ENCODE measurements at regions not wholly inside any gene's neighbourhood (a gene's known extent, or its start where the extent isn't known, plus 50 kb on each side); places are given as distances from the start of the nearest gene placed in this dataset.

DNA sequence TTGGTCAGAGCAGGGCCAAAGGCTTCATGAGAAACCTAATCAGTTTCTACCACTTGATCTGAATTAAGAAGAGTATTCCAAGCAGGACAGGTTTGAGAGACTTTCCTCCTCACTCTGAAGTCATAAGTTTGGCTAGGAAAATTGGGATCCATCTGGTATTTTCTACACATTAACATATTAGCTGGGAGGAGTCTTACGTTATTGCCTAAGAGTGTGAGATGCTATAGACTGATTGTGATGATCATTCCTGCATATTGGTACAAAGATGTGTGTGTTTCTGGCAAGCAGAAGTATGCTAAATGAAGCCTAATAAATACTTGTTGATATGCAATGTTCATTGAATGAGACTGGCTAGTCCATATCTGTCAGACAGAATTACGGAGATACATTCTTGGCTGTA, 73.5 kb upstream of the RASGRP1 start:
- 43% methylated on average over 2 of the region's 2 CpGs; no CpG with 5 or more reads in 1 of the 2 experiments for WGBS, 2 experiments (ENCODE audit: extremely low coverage in 1 of 2, insufficient coverage in 1 of 2, insufficient read length in 1 of 2, insufficient replicate concordance in 2 of 2, low coverage in 1 of 2, low lambda C conversion rate in 2 of 2, missing lambda C conversion rate in 1 of 2)
- Histone ChIP-seq H3K4me1 (replicated peaks in 1 of 4; ENCODE audit: control insufficient read depth in 3 of 4, insufficient read depth in 4 of 4, low read length in 3 of 4) (peaks cover 0 to 2% (median 0%) of the 10 kb centered on the region in 4 experiments; a peak in 1 of 7 replicates), H4K8ac (ENCODE audit: extremely low read depth, insufficient read depth, low read length) (no peak overlapping the region), H3K23me2 (ENCODE audit: low read depth, low read length) (no peaks in the 10 kb centered on the region), H3K4me3 (ENCODE audit: extremely low read depth in 1 of 4, insufficient read depth in 2 of 4, low read depth in 3 of 4, low read length in 4 of 4) (no peak overlapping the region), H2AFZ (ENCODE audit: low read length) (no peak overlapping the region), H3K9ac (replicated peaks in 1 of 4; ENCODE audit: extremely low read depth in 1 of 4, low read depth in 3 of 4, low read length in 3 of 4) (no peak overlapping the region), H2AK5ac (ENCODE audit: low read depth, low read length) (no peak overlapping the region), H3K79me2 (ENCODE audit: control insufficient read depth in 1 of 2, insufficient read depth in 2 of 2, low read length in 2 of 2) (no peaks in the 10 kb centered on the region), H2BK5ac (ENCODE audit: low read depth, low read length) (no peak overlapping the region), H2BK120ac (replicated peaks; ENCODE audit: low read depth, low read length) (no peak overlapping the region), H3K4me2 (ENCODE audit: insufficient read depth in 1 of 2, low read depth in 2 of 2, low read length in 2 of 2) (no peak overlapping the region), H3K56ac (replicated peaks; ENCODE audit: insufficient read length, low read depth, low read length) (no peak overlapping the region), H2BK20ac (ENCODE audit: low read length) (no peak overlapping the region), H3K18ac (ENCODE audit: extremely low read depth, low read length) (no peak overlapping the region), H3K27me3 (replicated peaks in 1 of 4; ENCODE audit: control insufficient read depth in 3 of 4, extremely low read depth in 1 of 4, insufficient read depth in 3 of 4, low read length in 3 of 4) (no peaks in the 10 kb centered on the region), H3K4ac (replicated peaks; ENCODE audit: insufficient read length, low read depth, low read length) (no peak overlapping the region), H4K20me1 (replicated peaks in 1 of 2; ENCODE audit: control insufficient read depth in 1 of 2, insufficient read depth in 2 of 2, low read length in 2 of 2) (no peaks in the 10 kb centered on the region), H3K36me3 (ENCODE audit: control insufficient read depth in 2 of 4, insufficient read depth in 4 of 4, low read length in 3 of 4) (no peaks in the 10 kb centered on the region), H2BK12ac (ENCODE audit: low read depth, low read length) (no peak overlapping the region), H3K23ac (ENCODE audit: insufficient read length) (no peak overlapping the region), H3K14ac (ENCODE audit: insufficient read length) (no peak overlapping the region), H2BK15ac (ENCODE audit: low read length) (no peak overlapping the region), H4K5ac (ENCODE audit: insufficient read length, low read depth, low read length) (no peak overlapping the region), H3K27ac (ENCODE audit: low read depth, low read length) (no peak overlapping the region), H3K9me3 (ENCODE audit: insufficient read depth in 2 of 2, low read depth in 1 of 2, low read length in 1 of 2) (no peaks in the 10 kb centered on the region), H4K91ac (replicated peaks; ENCODE audit: insufficient read length, low read length) (no peak overlapping the region), H3K79me1 (ENCODE audit: low read depth, low read length) (no peaks in the 10 kb centered on the region)
- FAIRE-seq (no peak), DNase-seq (ENCODE audit: low read depth in 1 of 2, low spot score in 2 of 2) (no peak)
- POLR2A ChIA-PET (ENCODE audit: partially characterized antibody) = no interaction called here
- CTCF ChIA-PET (ENCODE audit: partially characterized antibody) = no interaction called here
- no peak for TF ChIP-seq SUZ12 (IDR thresholded peaks at IDR 0.05; ENCODE audit: low read length)
- no peak for TF ChIP-seq CTBP2 (IDR thresholded peaks at IDR 0.05; ENCODE audit: borderline replicate concordance, insufficient read depth, insufficient read length, low read length)
- TF ChIP-seq EP300 (IDR thresholded peaks at IDR 0.05; ENCODE audit: borderline replicate concordance in 1 of 2, low read depth in 2 of 2, low read length in 2 of 2) = no peak
- TF ChIP-seq, protein P1, sequence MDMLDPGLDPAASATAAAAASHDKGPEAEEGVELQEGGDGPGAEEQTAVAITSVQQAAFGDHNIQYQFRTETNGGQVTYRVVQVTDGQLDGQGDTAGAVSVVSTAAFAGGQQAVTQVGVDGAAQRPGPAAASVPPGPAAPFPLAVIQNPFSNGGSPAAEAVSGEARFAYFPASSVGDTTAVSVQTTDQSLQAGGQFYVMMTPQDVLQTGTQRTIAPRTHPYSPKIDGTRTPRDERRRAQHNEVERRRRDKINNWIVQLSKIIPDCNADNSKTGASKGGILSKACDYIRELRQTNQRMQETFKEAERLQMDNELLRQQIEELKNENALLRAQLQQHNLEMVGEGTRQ (IDR thresholded peaks at IDR 0.05; ENCODE audit: low read length) = no peak
- no peak for TF ChIP-seq GABPA (IDR thresholded peaks at IDR 0.05; ENCODE audit: borderline replicate concordance, insufficient read depth, low read length)
- TF ChIP-seq BRCA1 (IDR thresholded peaks at IDR 0.05; ENCODE audit: low read depth, low read length) = no peak
- TF ChIP-seq, protein P2, sequence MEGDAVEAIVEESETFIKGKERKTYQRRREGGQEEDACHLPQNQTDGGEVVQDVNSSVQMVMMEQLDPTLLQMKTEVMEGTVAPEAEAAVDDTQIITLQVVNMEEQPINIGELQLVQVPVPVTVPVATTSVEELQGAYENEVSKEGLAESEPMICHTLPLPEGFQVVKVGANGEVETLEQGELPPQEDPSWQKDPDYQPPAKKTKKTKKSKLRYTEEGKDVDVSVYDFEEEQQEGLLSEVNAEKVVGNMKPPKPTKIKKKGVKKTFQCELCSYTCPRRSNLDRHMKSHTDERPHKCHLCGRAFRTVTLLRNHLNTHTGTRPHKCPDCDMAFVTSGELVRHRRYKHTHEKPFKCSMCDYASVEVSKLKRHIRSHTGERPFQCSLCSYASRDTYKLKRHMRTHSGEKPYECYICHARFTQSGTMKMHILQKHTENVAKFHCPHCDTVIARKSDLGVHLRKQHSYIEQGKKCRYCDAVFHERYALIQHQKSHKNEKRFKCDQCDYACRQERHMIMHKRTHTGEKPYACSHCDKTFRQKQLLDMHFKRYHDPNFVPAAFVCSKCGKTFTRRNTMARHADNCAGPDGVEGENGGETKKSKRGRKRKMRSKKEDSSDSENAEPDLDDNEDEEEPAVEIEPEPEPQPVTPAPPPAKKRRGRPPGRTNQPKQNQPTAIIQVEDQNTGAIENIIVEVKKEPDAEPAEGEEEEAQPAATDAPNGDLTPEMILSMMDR (IDR thresholded peaks at IDR 0.05; ENCODE audit: control extremely low read depth in 1 of 3, insufficient read depth in 1 of 3, low read depth in 1 of 3, low read length in 3 of 3) = no peak
- TF ChIP-seq, protein P3, sequence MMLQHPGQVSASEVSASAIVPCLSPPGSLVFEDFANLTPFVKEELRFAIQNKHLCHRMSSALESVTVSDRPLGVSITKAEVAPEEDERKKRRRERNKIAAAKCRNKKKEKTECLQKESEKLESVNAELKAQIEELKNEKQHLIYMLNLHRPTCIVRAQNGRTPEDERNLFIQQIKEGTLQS (IDR thresholded peaks at IDR 0.05; ENCODE audit: insufficient read depth, low read depth, low read length) = no peak
- TF ChIP-seq TCF12 (IDR thresholded peaks at IDR 0.05; ENCODE audit: low read depth, low read length) = no peak
- TF ChIP-seq SP4 (IDR thresholded peaks at IDR 0.05; ENCODE audit: low read length) = no peak
